SK-N-SH treated with all-trans-retinoic acid at 6 μM for 48 hours (cell line): ENCODE measurements at regions not wholly inside any gene's neighbourhood (a gene's known extent, or its start where the extent isn't known, plus 50 kb on each side); places are given as distances from the start of the nearest gene placed in this dataset.

Source experiments
- ATAC-seq: fragments of 200-7000 bp; cut with Tn5 transposase; 3 replicates; pipeline ENCODE4 v1.9.1; 2020; ENCODE audit warnings: mild to moderate bottlenecking, moderate library complexity
- ARNTL ChIP-seq: fragments of 450-650 bp; formaldehyde crosslinking; IDR thresholded peaks from 2 replicates; pipeline ENCODE4 v1.5.0; 2020; ENCODE audit warnings: low read depth, mild to moderate bottlenecking, moderate library complexity, borderline replicate concordance
- CSDC2 ChIP-seq: fragments of 250-450 bp; sonication (Bioruptor Pico); IDR thresholded peaks from 2 replicates; pipeline ENCODE4 v1.5.0; 2020; ENCODE audit warnings: mild to moderate bottlenecking, moderate library complexity
- ESRRG ChIP-seq: fragments of 250-450 bp; sonication (Bioruptor Pico); IDR thresholded peaks from 2 replicates; pipeline ENCODE4 v1.6.1; 2021; ENCODE audit warnings: mild to moderate bottlenecking
- GLIS3 ChIP-seq: fragments of 250-450 bp; sonication (Bioruptor Pico); IDR thresholded peaks from 2 replicates; pipeline ENCODE4 v1.5.0; 2020; ENCODE audit warnings: mild to moderate bottlenecking, moderate library complexity
- ISL1 ChIP-seq: fragments of 250-450 bp; sonication (Bioruptor Pico); IDR thresholded peaks from 2 replicates; pipeline ENCODE4 v2.1.2; 2022; ENCODE audit warnings: mild to moderate bottlenecking, moderate library complexity
- OSR1 ChIP-seq: fragments of 250-450 bp; sonication (Bioruptor Pico); IDR thresholded peaks from 2 replicates; pipeline ENCODE4 v1.8.0; 2022; ENCODE audit warnings: moderate library complexity, mild to moderate bottlenecking, inconsistent platforms
- PPARA ChIP-seq: fragments of 250-450 bp; sonication (Bioruptor Pico); IDR thresholded peaks from 2 replicates; pipeline ENCODE4 v1.5.0; 2020; ENCODE audit warnings: mild to moderate bottlenecking, borderline replicate concordance
- RARB ChIP-seq: fragments of 250-450 bp; sonication (Bioruptor Pico); IDR thresholded peaks from 2 replicates; pipeline ENCODE4 v1.8.0; 2021; ENCODE audit warnings: mild to moderate bottlenecking, moderate library complexity
- SNAI2 ChIP-seq: fragments of 250-450 bp; sonication (Bioruptor Pico); IDR thresholded peaks from 2 replicates; pipeline ENCODE4 v1.5.0; 2020; ENCODE audit warnings: mild to moderate bottlenecking, moderate library complexity
- TCF4 ChIP-seq: fragments of 250-450 bp; sonication (Bioruptor Pico); IDR thresholded peaks from 2 replicates; pipeline ENCODE4 v1.8.0; 2021; ENCODE audit warnings: mild to moderate bottlenecking, moderate library complexity, borderline replicate concordance
- TOX ChIP-seq: fragments of 250-450 bp; sonication (Bioruptor Pico); IDR thresholded peaks from 2 replicates; pipeline ENCODE4 v1.8.0; 2021; ENCODE audit warnings: mild to moderate bottlenecking, moderate library complexity, borderline replicate concordance
- ZC3H10 ChIP-seq: fragments of 250-450 bp; sonication (Bioruptor Pico); IDR thresholded peaks from 2 replicates; pipeline ENCODE4 v1.5.1; 2021; ENCODE audit warnings: mild to moderate bottlenecking, moderate library complexity
- ZFP30 ChIP-seq: fragments of 450-650 bp; formaldehyde crosslinking; IDR thresholded peaks from 2 replicates; pipeline ENCODE4 v1.5.0; 2022; ENCODE audit warnings: mild to moderate bottlenecking, moderate library complexity
- ZNF565 ChIP-seq: fragments of 450-650 bp; formaldehyde crosslinking; conservative IDR thresholded peaks from 2 replicates; pipeline ENCODE4 v1.5.0; 2020; ENCODE audit warnings: low read depth, mild to moderate bottlenecking, moderate library complexity
- ZNF70 ChIP-seq: fragments of 450-650 bp; formaldehyde crosslinking; IDR thresholded peaks from 2 replicates; pipeline ENCODE4 v1.5.0; 2020; ENCODE audit warnings: mild to moderate bottlenecking, moderate library complexity
- ZNF8 ChIP-seq: fragments of 450-650 bp; formaldehyde crosslinking; IDR thresholded peaks from 2 replicates; pipeline ENCODE4 v1.5.0; 2020; ENCODE audit warnings: mild to moderate bottlenecking, moderate library complexity
- TF ChIP-seq, protein P1 (sequence below): fragments of 250-450 bp; sonication (Bioruptor Pico); IDR thresholded peaks from 2 replicates; pipeline ENCODE4 v1.5.0; 2020; ENCODE audit warnings: mild to moderate bottlenecking, moderate library complexity
- TF ChIP-seq, protein P2 (sequence below): fragments of 250-450 bp; sonication (Bioruptor Pico); IDR thresholded peaks from 2 replicates; pipeline ENCODE4 v1.8.0; 2021; ENCODE audit warnings: low read depth, mild to moderate bottlenecking, moderate library complexity, borderline replicate concordance
- TF ChIP-seq, protein P3 (sequence below): fragments of 250-450 bp; sonication (Bioruptor Pico); IDR thresholded peaks from 2 replicates; pipeline ENCODE4 v1.5.1; 2021; ENCODE audit warnings: mild to moderate bottlenecking, moderate library complexity
- TF ChIP-seq, protein P4 (sequence below): fragments of 250-450 bp; sonication (Bioruptor Pico); IDR thresholded peaks from 2 replicates; pipeline ENCODE4 v1.8.0; 2020; ENCODE audit warnings: mild to moderate bottlenecking, moderate library complexity, borderline replicate concordance

DNA sequence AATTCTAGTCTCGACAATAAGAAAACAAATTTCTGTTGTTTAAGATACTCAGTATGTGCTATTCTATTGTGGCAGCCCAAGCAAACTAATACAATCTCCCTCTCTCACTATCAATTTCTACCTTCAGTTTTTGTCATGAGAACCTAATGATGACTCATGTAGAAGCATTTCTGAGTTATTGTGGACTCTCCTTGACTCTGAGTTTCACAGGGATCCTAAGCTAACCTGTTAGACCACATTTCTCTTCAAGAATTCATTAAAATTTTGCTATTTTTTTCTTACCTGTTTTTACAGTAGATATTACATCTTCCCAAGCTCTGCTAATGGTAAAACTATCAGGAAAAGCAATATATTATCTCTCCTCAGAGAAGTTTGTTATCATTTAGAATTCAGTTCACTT is 599.1 kb upstream of the TYRP1 start:
- ATAC-seq, result no peak
- TF ChIP-seq, protein P1, sequence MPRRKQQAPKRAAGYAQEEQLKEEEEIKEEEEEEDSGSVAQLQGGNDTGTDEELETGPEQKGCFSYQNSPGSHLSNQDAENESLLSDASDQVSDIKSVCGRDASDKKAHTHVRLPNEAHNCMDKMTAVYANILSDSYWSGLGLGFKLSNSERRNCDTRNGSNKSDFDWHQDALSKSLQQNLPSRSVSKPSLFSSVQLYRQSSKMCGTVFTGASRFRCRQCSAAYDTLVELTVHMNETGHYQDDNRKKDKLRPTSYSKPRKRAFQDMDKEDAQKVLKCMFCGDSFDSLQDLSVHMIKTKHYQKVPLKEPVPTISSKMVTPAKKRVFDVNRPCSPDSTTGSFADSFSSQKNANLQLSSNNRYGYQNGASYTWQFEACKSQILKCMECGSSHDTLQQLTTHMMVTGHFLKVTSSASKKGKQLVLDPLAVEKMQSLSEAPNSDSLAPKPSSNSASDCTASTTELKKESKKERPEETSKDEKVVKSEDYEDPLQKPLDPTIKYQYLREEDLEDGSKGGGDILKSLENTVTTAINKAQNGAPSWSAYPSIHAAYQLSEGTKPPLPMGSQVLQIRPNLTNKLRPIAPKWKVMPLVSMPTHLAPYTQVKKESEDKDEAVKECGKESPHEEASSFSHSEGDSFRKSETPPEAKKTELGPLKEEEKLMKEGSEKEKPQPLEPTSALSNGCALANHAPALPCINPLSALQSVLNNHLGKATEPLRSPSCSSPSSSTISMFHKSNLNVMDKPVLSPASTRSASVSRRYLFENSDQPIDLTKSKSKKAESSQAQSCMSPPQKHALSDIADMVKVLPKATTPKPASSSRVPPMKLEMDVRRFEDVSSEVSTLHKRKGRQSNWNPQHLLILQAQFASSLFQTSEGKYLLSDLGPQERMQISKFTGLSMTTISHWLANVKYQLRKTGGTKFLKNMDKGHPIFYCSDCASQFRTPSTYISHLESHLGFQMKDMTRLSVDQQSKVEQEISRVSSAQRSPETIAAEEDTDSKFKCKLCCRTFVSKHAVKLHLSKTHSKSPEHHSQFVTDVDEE (CRISPR knock-in tag), result no peak
- TF ChIP-seq ZNF8 (CRISPR knock-in tag), result no peak
- TF ChIP-seq ARNTL, result no peak
- TF ChIP-seq OSR1 (CRISPR knock-in tag), result no peak
- no peak for TF ChIP-seq ESRRG
- TF ChIP-seq TCF4, result no peak
- no peak for TF ChIP-seq CSDC2 (CRISPR knock-in tag)
- no peak for TF ChIP-seq ZC3H10 (CRISPR knock-in tag)
- no peak for TF ChIP-seq ZNF565 (CRISPR knock-in tag)
- TF ChIP-seq PPARA (CRISPR knock-in tag), result no peak
- TF ChIP-seq TOX (CRISPR knock-in tag), result no peak

DNA sequence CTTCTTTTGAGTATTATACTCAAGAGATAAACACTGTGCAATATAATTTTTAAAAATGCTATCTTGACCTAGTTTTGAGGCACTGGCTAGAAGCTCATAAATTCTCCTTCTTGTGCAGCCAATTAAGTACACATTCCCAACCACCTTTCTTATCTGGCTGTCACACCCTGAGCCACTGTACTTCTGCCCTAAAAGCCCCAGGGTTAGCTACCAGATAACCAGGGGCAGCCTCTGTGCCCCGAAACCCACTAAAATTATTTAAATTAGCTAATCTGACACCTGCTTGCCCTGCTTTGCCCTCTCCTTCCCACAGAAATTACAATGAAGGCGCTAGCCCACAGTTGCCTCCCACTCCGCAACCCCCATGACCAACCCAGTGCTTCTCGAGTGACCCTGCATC is 597.3 kb upstream of the TYRP1 start:
- no peak for ATAC-seq
- TF ChIP-seq, protein P1 (CRISPR knock-in tag), result no peak
- TF ChIP-seq, protein P2, sequence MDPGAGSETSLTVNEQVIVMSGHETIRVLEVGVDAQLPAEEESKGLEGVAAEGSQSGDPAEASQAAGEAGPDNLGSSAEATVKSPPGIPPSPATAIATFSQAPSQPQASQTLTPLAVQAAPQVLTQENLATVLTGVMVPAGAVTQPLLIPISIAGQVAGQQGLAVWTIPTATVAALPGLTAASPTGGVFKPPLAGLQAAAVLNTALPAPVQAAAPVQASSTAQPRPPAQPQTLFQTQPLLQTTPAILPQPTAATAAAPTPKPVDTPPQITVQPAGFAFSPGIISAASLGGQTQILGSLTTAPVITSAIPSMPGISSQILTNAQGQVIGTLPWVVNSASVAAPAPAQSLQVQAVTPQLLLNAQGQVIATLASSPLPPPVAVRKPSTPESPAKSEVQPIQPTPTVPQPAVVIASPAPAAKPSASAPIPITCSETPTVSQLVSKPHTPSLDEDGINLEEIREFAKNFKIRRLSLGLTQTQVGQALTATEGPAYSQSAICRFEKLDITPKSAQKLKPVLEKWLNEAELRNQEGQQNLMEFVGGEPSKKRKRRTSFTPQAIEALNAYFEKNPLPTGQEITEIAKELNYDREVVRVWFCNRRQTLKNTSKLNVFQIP, result no peak
- TF ChIP-seq PPARA (CRISPR knock-in tag), result no peak
- TF ChIP-seq ZFP30, result no peak
- TF ChIP-seq, protein P3, sequence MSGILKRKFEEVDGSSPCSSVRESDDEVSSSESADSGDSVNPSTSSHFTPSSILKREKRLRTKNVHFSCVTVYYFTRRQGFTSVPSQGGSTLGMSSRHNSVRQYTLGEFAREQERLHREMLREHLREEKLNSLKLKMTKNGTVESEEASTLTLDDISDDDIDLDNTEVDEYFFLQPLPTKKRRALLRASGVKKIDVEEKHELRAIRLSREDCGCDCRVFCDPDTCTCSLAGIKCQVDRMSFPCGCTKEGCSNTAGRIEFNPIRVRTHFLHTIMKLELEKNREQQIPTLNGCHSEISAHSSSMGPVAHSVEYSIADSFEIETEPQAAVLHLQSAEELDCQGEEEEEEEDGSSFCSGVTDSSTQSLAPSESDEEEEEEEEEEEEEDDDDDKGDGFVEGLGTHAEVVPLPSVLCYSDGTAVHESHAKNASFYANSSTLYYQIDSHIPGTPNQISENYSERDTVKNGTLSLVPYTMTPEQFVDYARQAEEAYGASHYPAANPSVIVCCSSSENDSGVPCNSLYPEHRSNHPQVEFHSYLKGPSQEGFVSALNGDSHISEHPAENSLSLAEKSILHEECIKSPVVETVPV (CRISPR knock-in tag), result no peak
- no peak for TF ChIP-seq RARB (CRISPR knock-in tag)
- TF ChIP-seq OSR1 (CRISPR knock-in tag), result no peak
- TF ChIP-seq, protein P4, sequence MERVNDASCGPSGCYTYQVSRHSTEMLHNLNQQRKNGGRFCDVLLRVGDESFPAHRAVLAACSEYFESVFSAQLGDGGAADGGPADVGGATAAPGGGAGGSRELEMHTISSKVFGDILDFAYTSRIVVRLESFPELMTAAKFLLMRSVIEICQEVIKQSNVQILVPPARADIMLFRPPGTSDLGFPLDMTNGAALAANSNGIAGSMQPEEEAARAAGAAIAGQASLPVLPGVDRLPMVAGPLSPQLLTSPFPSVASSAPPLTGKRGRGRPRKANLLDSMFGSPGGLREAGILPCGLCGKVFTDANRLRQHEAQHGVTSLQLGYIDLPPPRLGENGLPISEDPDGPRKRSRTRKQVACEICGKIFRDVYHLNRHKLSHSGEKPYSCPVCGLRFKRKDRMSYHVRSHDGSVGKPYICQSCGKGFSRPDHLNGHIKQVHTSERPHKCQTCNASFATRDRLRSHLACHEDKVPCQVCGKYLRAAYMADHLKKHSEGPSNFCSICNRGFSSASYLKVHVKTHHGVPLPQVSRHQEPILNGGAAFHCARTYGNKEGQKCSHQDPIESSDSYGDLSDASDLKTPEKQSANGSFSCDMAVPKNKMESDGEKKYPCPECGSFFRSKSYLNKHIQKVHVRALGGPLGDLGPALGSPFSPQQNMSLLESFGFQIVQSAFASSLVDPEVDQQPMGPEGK (CRISPR knock-in tag), result no peak
- TF ChIP-seq ESRRG, result no peak
- no peak for TF ChIP-seq GLIS3
- TF ChIP-seq CSDC2 (CRISPR knock-in tag), result no peak
- TF ChIP-seq ZNF8 (CRISPR knock-in tag), result no peak
- no peak for TF ChIP-seq ZNF70 (CRISPR knock-in tag)
- no peak for TF ChIP-seq ZNF565 (CRISPR knock-in tag)
- no peak for TF ChIP-seq TOX (CRISPR knock-in tag)
- no peak for TF ChIP-seq ISL1 (CRISPR knock-in tag)
- TF ChIP-seq SNAI2, result no peak
- TF ChIP-seq, all 23 proteins: peak for 0

DNA sequence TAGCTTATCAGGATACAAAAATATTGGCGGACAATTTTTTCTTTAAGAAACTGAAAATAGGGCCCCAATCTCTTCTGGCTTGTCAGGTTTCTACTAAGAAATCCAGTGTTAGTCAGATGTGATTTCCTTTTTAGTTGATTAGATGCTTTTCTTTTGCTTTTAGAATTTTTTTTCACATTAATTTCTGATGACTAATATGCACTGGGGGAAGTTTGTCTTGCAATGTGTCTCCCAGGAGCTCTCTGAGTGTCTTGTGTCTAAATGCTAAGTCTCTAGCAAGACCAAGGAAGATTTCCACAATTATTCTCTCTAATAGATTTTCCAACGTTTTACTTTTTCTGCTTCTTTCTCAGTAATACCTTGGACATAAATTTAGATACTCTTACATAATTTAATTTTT is 559.8 kb upstream of the TYRP1 start:
- ATAC-seq, result no peak
- TF ChIP-seq RARB (CRISPR knock-in tag), result no peak
- TF ChIP-seq GLIS3, result no peak
- TF ChIP-seq TCF4, result no peak
- TF ChIP-seq ZC3H10 (CRISPR knock-in tag), result no peak
- no peak for TF ChIP-seq ISL1 (CRISPR knock-in tag)
- no peak for TF ChIP-seq ARNTL
- no peak for TF ChIP-seq SNAI2
- TF ChIP-seq, protein P4 (CRISPR knock-in tag), result no peak
- no peak for TF ChIP-seq ESRRG
- TF ChIP-seq ZFP30, result no peak
- no peak for TF ChIP-seq ZNF70 (CRISPR knock-in tag)
- no peak for TF ChIP-seq PPARA (CRISPR knock-in tag)
- TF ChIP-seq, protein P3 (CRISPR knock-in tag), result no peak
- TF ChIP-seq ZNF565 (CRISPR knock-in tag), result no peak
- no peak for TF ChIP-seq CSDC2 (CRISPR knock-in tag)
